HG03196 (cell line): ENCODE measurements at regions not wholly inside any gene's neighbourhood (a gene's known extent, or its start where the extent isn't known, plus 50 kb on each side); places are given as distances from the start of the nearest gene placed in this dataset.

ENCODE experiments used
- ATAC-seq: cut with Tn5 transposase; IDR thresholded peaks from one replicate; pipeline ENCODE4 v1.9.1; 2021; ENCODE audit not compliant: unreplicated experiment

GRCh38 chr17:413706-414380, 61.2 kb upstream of the RPH3AL start:
- ATAC-seq, result no peak

GRCh38 chr17:413016-413350, 60.4 kb upstream of the RPH3AL start:
- no peak for ATAC-seq

DNA sequence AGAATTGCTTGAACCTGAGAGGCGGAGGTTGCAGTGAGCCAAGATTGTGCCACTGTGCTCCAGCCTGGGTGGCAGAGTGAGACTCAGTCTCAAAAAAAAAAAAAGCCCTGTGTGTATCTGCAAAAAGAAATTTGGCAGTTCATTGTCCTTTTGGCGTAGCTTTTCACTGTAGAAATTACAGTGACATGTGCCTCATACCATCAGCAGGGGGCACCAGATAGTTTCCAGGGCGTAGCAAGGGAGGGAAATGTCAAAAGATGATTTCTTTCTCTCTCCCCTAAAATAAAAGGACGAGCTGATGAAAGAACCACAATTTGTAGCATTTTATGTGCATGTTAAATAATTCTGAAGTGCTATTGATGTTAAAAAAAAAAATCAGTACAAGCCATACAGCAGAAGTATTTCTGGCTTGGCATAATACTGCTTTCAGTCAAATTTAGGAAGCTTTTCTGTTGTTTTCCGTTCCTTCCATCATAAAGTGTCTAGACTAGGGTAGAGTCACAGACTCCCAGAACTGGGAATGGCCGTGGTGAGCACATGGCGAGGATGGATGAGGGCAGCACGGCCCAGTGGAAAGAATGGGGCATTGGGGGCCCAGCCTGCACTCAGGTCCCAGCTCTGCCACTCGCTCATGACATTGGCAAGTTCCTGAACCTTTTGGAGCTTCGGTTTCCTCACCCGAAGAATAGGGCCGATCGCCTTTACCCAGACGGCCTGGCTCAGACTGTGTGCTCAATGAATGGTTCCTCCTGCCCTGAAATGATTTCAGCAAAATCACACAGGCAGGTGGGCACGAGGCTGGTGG, 59.8 kb upstream of the RPH3AL start:
- ATAC-seq, result no peak

GRCh38 chr17:411421-412120, 59.0 kb upstream of the RPH3AL start:
- no peak for ATAC-seq

GRCh38 chr17:410543-411401, 58.2 kb upstream of the RPH3AL start:
- peak; percentile 10 for ATAC-seq

DNA sequence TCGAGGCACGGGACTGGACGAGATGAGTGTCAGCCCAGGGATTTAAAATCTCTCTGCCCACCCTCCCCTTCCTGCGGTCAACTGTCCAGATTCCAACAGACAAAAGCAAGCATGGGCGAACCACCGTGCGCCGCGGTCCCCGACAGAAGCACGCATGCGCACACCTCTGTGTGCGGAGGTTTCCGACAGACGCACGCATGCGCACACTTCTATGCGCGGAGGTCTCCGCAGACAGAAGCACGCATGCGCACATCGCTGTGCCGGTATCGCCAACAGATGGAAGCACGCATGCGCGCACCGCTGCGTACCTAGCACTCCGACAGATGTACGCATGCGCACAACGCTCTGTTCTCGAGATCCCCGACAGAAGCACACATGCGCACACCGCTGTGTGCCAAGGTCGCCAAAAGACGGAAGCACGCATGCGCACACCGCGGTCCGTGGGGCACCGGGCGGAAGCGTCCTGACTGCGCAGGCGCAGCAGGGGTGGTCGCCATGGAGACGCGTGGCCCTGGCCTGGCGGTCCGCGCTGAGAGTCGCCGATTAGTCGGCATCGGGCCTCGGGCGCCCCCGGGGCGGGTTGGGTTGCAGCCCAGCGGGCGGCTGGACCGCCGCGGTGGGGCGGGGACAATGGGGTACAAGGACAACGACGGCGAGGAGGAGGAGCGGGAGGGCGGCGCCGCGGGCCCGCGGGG, 57.4 kb upstream of the RPH3AL start:
- ATAC-seq, result peak; percentile 82

DNA sequence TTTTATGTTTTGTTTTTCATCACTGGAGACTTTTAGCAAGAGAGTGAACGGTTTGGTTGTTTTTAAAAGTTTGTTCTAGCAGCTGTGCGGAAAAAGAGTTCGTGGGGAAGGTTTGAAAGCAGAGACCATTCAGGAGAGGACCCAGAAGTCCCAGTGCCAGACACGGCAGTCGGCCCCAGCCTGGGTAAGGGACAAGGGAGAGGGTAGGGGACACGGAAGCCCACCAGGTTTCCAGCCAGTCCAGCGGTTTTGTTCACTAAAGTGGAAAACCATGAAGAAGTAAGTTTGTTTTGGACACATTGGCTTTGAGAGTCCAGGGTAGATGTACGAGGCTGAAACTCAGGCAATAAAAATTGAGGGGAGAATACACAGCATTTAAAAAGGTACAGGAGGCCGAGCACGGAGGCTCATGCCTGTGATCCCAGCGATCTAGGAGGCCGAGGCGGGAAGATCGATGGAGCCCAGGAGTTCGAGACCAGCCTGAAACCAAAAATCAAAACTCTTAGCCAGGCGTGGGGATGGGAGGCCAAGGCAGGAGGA, 56.8 kb upstream of the RPH3AL start:
- no peak for ATAC-seq

DNA sequence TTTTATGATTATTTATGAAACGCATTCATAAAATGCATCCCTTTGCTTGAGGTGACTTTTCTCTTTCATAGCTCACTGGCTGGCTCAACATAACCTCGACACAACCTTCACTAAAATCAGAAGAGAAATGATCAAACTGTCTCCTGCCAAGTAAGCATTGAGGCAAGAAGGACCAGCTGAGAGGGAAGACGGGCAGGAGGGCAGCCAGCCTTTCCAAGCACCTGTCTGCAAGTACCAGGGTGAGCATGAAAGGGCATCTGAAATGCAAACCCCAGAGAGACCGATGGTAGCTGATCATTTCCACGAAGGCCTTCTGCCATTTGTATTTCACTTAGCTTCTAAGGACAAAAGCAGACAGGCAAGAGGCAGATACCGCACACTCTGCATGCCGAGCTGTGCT, 52.1 kb upstream of the RPH3AL start:
- no peak for ATAC-seq
